Spleen (tissue), 7 donors: ENCODE measurements at regions not wholly inside any gene's neighbourhood (a gene's known extent, or its start where the extent isn't known, plus 50 kb on each side); places are given as distances from the start of the nearest gene placed in this dataset.

Source experiments
- CTCF ChIP-seq, 11 experiments: fragments of 200-600 bp in 7 of 11; fragments of 450-650 bp in 4 of 11; sonication (generic) in 4 of 11; IDR thresholded peaks in 8 of 11; conservative IDR thresholded peaks in 3 of 11; 1 replicate in 7 of 11; 2 replicates in 4 of 11; pipeline versions ENCODE4 v1.4.0 to v1.8.0; 2016 to 2021; ENCODE audit warnings: antibody characterized with exemption in 11 of 11, inconsistent platforms in 4 of 11, mild to moderate bottlenecking in 1 of 11
- POLR2A ChIP-seq, 3 donors: fragments of 450-650 bp; IDR thresholded peaks; one replicate each; pipeline ENCODE4 v1.5.1; 2017; ENCODE audit warnings: antibody characterized with exemption in 3 of 3, mild to moderate bottlenecking in 1 of 3
- POLR2AphosphoS5 ChIP-seq, 3 donors: sonication (generic); formaldehyde crosslinking; IDR thresholded peaks; one replicate each; pipeline ENCODE4 v1.5.1; 2017; ENCODE audit warnings: antibody characterized with exemption in 3 of 3
- donor health status: DM: no; HTN: no; CAD: no; lungs with moderate emphysema.
- donor health status: DM: no; HTN: no; CAD: no.
- donor health status: DM: no; HTN: no; CAD: no.

GRCh38 chr2:65550246-65550645, 117.8 kb upstream of the SPRED2 start:
- TF ChIP-seq CTCF (IDR thresholded peaks at IDR 0.05 in 8 of 11, conservative IDR thresholded peaks at IDR 0.05 in 3 of 11) (no peak), POLR2A (IDR thresholded peaks at IDR 0.05) (no peak), POLR2AphosphoS5 (IDR thresholded peaks at IDR 0.05) (no peak)
